HG02571 (cell line): ENCODE measurements at regions not wholly inside any gene's neighbourhood (a gene's known extent, or its start where the extent isn't known, plus 50 kb on each side); places are given as distances from the start of the nearest gene placed in this dataset.
"Not testable (repeated sequence)": the region's sequence is repeated elsewhere in the genome, so short reads cannot be mapped to it uniquely, and the experiment has no call there.

Source experiments
- ATAC-seq: cut with Tn5 transposase; IDR thresholded peaks from one replicate; pipeline ENCODE4 v1.9.1; 2021; ENCODE audit warnings: mild to moderate bottlenecking, moderate library complexity; ENCODE audit not compliant: unreplicated experiment

DNA sequence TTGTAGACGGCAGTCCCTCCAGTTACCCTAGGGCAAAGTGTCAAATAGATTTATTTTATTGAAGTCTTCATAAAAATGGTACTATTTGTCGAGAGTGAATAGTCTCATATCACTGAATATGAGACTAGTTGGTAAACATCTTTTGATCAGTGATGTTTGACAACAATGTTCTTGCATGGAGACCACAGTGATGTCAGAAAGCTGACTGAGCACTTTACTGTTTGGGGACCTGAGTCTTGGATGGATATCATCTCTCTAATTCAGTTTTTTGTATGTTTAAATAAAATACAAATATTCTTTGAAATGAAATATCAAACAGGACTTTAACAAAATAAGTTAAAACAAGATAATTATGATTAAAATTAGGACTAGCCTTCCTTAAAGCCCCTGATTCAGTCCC is 1315.4 kb upstream of the NRXN1 start:
- no peak for ATAC-seq

DNA sequence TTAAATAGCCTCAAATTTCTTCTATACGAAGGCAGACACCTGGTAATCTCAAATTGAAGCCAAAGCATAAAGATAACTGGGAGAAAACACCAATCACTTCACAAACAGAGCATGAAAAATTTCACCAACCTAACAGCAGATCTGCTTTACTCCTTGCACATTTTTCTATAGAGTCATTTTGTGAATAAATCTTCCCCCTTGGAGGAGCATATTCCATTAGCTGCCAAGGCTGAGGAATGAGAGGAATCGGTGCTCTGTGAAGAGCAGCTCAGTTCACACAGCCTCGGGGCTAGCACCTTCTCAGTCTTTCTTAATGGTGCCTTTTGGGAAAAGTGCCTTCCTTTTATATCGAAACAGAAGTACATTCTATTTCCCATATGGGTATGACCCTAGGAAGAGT is 1313.7 kb upstream of the NRXN1 start:
- ATAC-seq, result no peak

DNA sequence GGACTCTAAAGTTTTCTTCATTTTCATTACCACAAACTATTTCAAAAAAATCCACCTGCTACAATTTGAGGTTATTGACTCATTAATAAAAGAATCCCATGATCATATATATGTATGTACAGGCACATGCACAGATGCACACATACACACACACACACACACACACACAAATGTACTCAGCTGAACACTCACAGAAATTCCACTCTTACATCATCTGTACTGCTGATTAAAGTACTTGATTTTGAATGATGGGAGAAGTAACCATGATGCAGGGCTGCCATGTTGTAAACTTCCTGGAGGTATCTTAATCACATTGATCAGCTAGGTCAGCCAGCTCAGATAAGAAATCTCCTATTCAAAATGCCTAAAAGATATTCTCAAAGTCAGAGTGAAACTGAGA is 1313.2 kb upstream of the NRXN1 start:
- ATAC-seq, result no peak

- ATAC-seq, result no peak
Observed at GRCh38 chr2:52343706-52344266, 1311.9 kb upstream of the NRXN1 start.

- ATAC-seq, result no peak
Observed at GRCh38 chr2:52343010-52343409, 1311.1 kb upstream of the NRXN1 start.

- ATAC-seq, result no peak
Observed at GRCh38 chr2:52342458-52342857, 1310.5 kb upstream of the NRXN1 start.

DNA sequence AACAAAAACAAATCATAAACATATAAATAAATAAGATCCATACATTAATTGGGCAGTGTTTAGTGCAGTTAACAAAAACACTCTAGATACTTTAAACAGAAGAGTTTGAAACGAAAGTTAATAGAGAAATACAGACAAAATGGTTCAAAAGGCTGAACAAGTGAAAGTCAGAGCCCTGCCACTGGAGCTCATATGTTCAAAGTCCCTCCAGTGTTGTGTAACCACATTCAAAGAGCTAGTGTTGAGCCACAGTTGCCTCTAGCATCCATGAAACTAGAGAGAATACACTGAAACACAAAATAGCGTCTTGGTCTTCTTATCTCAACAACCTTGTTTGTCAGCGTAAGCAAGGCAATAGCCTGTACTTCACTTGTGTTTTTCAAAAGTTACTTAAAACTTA is 1309.8 kb upstream of the NRXN1 start:
- no peak for ATAC-seq

- ATAC-seq, result no peak
Observed at GRCh38 chr2:52340171-52340570, 1308.2 kb upstream of the NRXN1 start.

DNA sequence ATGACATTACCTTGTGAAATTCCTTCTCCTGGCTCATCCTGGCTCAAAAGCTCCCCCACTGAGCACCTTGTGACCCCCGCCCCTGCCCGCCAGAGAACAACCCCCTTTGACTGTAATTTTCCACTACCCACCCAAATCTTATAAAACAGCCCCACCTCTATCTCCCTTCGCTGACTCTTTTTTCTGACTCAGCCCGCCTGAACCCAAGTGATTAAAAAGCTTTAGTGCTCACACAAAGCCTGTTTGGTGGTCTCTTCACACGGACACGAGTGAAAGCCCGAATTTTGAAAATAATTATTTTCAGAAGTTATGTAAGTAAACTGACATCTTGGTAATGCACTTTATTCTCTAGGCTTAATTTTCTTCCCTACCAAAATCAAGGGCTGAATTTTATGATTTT is 1305.9 kb upstream of the NRXN1 start:
- ATAC-seq, result not testable (repeated sequence)

GRCh38 chr2:52336951-52337350 is 1305.0 kb upstream of the NRXN1 start:
- ATAC-seq, result no peak

DNA sequence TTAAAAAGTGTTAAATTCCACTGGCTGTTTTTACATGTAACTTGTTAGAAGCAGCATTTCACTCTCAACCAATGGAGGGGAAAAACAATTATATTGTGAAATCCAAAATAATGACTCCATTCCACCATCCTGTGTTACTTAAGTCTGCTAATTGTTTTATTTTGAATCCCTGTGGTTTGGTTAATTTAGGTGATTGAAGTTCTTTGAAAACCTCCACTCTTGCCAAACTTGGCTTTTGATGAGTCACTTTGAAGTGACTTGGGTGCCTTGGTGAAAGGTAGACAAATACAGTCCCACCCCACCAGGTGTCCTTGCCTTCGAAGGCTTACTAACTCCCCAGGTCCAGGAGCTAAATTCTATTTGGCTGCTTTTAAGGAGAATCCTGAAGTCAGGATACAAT is 1303.8 kb upstream of the NRXN1 start:
- ATAC-seq, result no peak

GRCh38 chr2:52334185-52334584 is 1302.3 kb upstream of the NRXN1 start:
- no peak for ATAC-seq

DNA sequence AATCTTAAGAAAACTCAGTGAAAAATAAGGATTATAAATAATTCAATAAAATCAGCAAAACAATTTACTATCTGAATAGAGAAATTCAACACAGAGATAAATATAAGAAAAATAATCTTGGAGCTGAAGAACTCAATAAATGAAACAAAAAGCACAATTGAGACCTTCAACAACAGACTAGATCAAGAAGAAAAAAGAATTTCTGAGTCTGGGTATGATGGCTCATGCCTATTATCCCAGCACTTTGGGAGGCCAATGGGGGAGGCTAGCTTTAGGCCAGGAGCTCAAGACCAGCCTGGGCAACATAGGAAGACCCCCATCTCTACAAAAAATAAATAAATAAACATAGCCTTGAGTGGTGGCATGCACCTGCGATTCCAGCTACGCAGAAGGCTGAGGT is 1295.7 kb upstream of the NRXN1 start:
- no peak for ATAC-seq

- ATAC-seq, result no peak
Observed at GRCh38 chr2:52314231-52314630, 1282.3 kb upstream of the NRXN1 start.

- ATAC-seq, result no peak
Observed at GRCh38 chr2:52312486-52312885, 1280.6 kb upstream of the NRXN1 start.

- no peak for ATAC-seq
Observed at GRCh38 chr2:52311862-52312261, 1279.9 kb upstream of the NRXN1 start.

DNA sequence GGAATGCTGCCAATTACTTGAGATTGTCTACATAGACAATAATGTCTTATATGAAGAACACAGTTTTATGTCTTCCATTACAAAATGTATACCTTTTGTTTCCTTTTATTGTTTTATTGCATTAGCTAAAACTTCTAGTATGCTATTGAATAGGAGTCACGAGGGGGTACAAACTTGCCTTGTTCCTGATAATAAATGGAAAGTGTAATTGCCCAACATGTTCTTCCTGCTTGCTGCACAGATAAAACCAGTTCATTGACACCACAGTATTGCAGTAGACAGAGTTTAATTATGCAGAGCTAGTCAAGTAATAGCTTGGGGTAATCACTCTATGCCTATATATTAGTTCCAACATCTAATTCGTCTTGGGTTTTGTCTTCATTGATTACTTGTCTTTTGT is 1276.2 kb upstream of the NRXN1 start:
- no peak for ATAC-seq

DNA sequence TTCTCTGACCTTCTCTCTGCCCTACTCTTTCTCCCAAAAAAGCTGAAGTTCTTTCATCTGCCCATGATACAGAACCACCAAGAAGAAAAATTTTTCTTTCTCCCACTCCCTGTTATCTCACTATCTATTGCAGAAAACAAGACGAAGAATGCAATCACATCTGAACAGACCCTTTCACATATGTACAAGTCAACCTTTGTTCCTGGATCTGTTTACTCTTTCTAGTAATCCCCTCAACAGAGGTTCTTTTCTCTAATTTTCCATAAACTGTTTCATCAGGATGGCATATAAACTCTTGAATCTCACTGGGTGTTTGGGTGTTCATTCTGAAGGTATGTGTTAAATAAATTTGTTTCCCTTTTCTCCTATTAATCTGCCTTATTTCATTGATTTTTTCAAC is 1262.7 kb upstream of the NRXN1 start:
- no peak for ATAC-seq

DNA sequence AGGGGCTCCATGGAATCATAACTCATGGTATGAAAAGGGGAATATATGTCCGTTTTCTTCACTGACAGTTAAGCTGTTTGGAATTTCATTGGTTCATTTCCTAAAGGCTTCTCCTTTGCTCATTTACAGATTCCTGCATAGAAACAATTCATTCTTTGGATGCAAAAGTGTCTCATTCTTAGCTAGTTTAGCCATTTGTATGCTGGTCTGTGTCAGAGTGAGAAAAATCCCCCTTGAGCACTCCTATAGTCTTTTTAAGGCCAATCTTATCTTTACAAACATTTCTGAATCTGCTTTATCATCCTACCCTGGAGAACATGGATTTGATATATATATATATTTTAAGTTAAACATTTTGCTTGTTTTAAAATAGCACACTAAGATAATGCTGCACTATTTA is 1260.9 kb upstream of the NRXN1 start:
- no peak for ATAC-seq

GRCh38 chr2:52289741-52290140 is 1257.8 kb upstream of the NRXN1 start:
- no peak for ATAC-seq

- ATAC-seq, result no peak
Observed at GRCh38 chr2:52288596-52288995, 1256.7 kb upstream of the NRXN1 start.

DNA sequence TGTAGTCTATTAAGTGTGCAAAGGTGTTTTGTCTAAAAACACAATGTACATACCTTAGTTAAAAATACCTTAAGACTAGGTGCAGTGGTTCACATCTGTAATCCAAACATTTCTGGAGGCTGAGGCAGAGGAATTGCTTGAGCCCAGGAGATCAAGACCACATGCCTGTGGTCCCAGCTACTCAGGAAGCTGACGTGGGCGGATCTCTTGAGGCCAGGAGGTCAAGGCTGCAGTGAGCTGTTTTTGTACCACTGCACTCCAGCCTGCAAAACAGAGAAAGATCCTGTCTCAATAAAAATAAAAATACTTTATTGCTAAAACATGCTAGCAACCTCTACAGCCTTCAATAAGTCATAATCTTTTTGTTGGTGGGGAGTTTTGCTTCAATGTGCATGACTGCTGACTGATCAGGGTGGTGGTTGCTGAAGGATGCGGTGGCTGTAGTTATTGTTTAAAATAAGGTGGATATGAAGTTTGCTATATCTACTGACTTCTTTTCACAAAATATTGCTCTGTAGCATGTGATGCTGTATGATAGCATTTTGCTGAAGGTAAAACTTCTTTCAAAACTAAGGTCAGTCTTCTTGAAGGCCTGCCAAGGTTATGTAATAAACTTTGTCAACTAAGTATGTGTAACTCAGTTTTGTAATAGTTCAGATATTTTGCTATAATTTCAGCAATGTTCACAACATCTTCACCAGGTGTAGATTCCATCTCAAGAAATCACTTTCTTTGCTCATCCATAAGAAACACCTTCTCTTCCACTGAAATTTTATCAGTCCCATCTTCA is 1238.0 kb upstream of the NRXN1 start:
- ATAC-seq, result no peak

DNA sequence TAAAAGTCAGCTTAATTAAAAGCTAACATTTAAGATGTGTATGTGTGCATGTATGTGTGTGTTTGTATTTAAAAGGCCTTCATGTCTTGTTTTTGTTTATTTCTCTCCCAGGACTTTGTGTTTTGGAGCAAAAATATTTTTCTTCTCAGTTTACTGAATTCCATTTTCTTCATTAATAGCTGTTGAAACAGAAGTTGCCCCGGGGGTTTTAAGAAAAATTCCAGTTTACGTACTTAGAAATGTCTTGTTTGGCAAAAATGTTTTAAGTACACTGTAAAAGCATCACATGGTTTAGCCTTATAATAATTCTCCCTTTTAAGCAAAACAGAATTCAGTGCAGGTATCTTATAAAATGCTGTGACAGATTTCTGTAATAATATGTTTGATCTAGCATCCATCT is 1233.0 kb upstream of the NRXN1 start:
- ATAC-seq, result no peak
